Endothelial cell of umbilical vein (primary cell): ENCODE measurements at regions not wholly inside any gene's neighbourhood (a gene's known extent, or its start where the extent isn't known, plus 50 kb on each side); places are given as distances from the start of the nearest gene placed in this dataset.

Experiments used
- BruUV-seq: library from RNA; stranded (reverse); fragments of 400-500 nt; replicated peaks from 2 replicates; lab custom pipeline; 2021; lab: Mats Ljungman, UMichigan
- CTCF ChIA-PET: fragments of 300-600, 350-600 bp; sonication (Branson Sonifier 250); formaldehyde crosslinking; loops from one replicate; lab custom pipeline; 2021; ENCODE audit warnings: antibody characterized with exemption, inconsistent platforms; lab: Charles Lee
- POLR2A ChIA-PET: fragments of 300-600, 350-600 bp; sonication (Branson Sonifier 250); formaldehyde crosslinking; loops from one replicate; lab custom pipeline; 2021; ENCODE audit warnings: antibody characterized with exemption, inconsistent platforms; lab: Charles Lee
- DNase-seq: peaks from one replicate; pipeline ENCODE4 v3.0.0-alpha.2; 2011; ENCODE audit warnings: low read depth, low spot score
- FAIRE-seq: peaks from 2 replicates; lab custom pipeline; 2011; peaks lifted over from hg19 to GRCh38; lab: Jason Lieb, UNC
- H2AFZ ChIP-seq: 2 replicates; pipeline ENCODE4 v1.6.0; 2012; ENCODE audit warnings: low read depth, low read length, control low read depth, inconsistent platforms
- H3K27ac ChIP-seq: 2 replicates; pipeline ENCODE4 v1.5.1; 2011; ENCODE audit warnings: low read depth, mild to moderate bottlenecking, control low read depth, low read length, moderate library complexity; ENCODE audit not compliant: insufficient read depth
- H3K27me3 ChIP-seq, 2 experiments: 2 replicates each; pipeline versions ENCODE4 v1.6.0 to v1.6.1; 2011; ENCODE audit warnings: low read length in 2 of 2, mixed read lengths in 1 of 2; ENCODE audit not compliant: control insufficient read depth in 2 of 2, insufficient read depth in 2 of 2
- H3K36me3 ChIP-seq, 2 experiments: 2 replicates in 1 of 2; 3 replicates in 1 of 2; pipeline ENCODE4 v1.5.1; 2011; ENCODE audit warnings: low read length in 2 of 2, mild to moderate bottlenecking in 1 of 2, moderate library complexity in 1 of 2; ENCODE audit not compliant: control insufficient read depth in 2 of 2, insufficient read depth in 2 of 2; ENCODE audit errors: extremely low read depth in 1 of 2
- H3K4me1 ChIP-seq: 3 replicates; pipeline ENCODE4 v1.5.1; 2011; ENCODE audit warnings: mild to moderate bottlenecking, low read length; ENCODE audit not compliant: control insufficient read depth, insufficient read depth; ENCODE audit errors: extremely low read depth
- H3K4me2 ChIP-seq: 2 replicates; pipeline ENCODE4 v1.6.1; 2011; ENCODE audit warnings: low read length, control low read depth, mixed read lengths; ENCODE audit not compliant: insufficient read depth
- H3K4me3 ChIP-seq, 3 experiments: fragments of 200-600 bp in 1 of 3; sonication (generic), shearing (Covaris generic) in 1 of 3; replicated peaks in 1 of 3; 2 replicates each; pipeline ENCODE4 v1.5.1; 2011 to 2016; ENCODE audit warnings: control low read depth in 3 of 3, low read length in 3 of 3, mild to moderate bottlenecking in 2 of 3, inconsistent platforms in 1 of 3, low read depth in 1 of 3, moderate library complexity in 1 of 3; ENCODE audit not compliant: insufficient read depth in 1 of 3
- H3K79me2 ChIP-seq: 2 replicates; pipeline ENCODE4 v1.6.0; 2012; ENCODE audit warnings: low read length, inconsistent platforms; ENCODE audit not compliant: control insufficient read depth, insufficient read depth
- H3K9ac ChIP-seq: replicated peaks from 2 replicates; pipeline ENCODE3; 2011; ENCODE audit warnings: low read length, control low read depth; ENCODE audit not compliant: insufficient read depth; ENCODE audit errors: extremely low read depth
- H3K9me1 ChIP-seq: replicated peaks from 3 replicates; pipeline ENCODE4 v1.6.0; 2011; ENCODE audit warnings: mild to moderate bottlenecking, low read length; ENCODE audit not compliant: control insufficient read depth, insufficient read depth; ENCODE audit errors: extremely low read depth
- H3K9me3 ChIP-seq: replicated peaks from 2 replicates; pipeline ENCODE4 v1.5.1; 2012; ENCODE audit warnings: low read length, inconsistent platforms; ENCODE audit not compliant: control insufficient read depth, insufficient read depth
- H4K20me1 ChIP-seq: replicated peaks from 2 replicates; pipeline ENCODE3; 2011; ENCODE audit warnings: mild to moderate bottlenecking, low read length; ENCODE audit not compliant: control insufficient read depth, insufficient read depth; ENCODE audit errors: extremely low read depth
- CTCF ChIP-seq, 2 donors: IDR thresholded peaks; 1 replicate in 1 of 2; 2 replicates in 1 of 2; pipeline ENCODE4 v1.5.1; 2011; ENCODE audit warnings: low read length in 2 of 2, mild to moderate bottlenecking in 2 of 2, moderate library complexity in 2 of 2, control low read depth in 1 of 2, inconsistent platforms in 1 of 2, low read depth in 1 of 2; ENCODE audit not compliant: insufficient read depth in 1 of 2; ENCODE audit errors: extremely low read depth in 1 of 2
- EZH2 ChIP-seq: IDR thresholded peaks from 2 replicates; pipeline ENCODE4 v1.6.1; 2012; ENCODE audit warnings: borderline replicate concordance, low read depth, mild to moderate bottlenecking, moderate library complexity, low read length, inconsistent platforms; ENCODE audit not compliant: severe bottlenecking
- FOS ChIP-seq: IDR thresholded peaks from 2 replicates; pipeline ENCODE4 v1.6.1; 2011; ENCODE audit warnings: mild to moderate bottlenecking, low read length, moderate library complexity, borderline replicate concordance; ENCODE audit not compliant: insufficient read depth
- GATA2 ChIP-seq: IDR thresholded peaks from 2 replicates; pipeline ENCODE4 v1.7.0; 2011; ENCODE audit warnings: low read depth, mild to moderate bottlenecking, moderate library complexity, mixed read lengths, low read length; ENCODE audit not compliant: insufficient read length, insufficient read depth
- JUN ChIP-seq: IDR thresholded peaks from 2 replicates; pipeline ENCODE4 v1.6.1; 2011; ENCODE audit warnings: borderline replicate concordance, low read depth; ENCODE audit not compliant: insufficient read length, insufficient read depth
- MAX ChIP-seq: IDR thresholded peaks from 2 replicates; pipeline ENCODE4 v1.6.1; 2011; ENCODE audit not compliant: insufficient read depth, insufficient read length
- MYC ChIP-seq: IDR thresholded peaks from one replicate; pipeline ENCODE4 v1.6.1; 2011; ENCODE audit warnings: mild to moderate bottlenecking, low read depth, low read length
- POLR2A ChIP-seq: IDR thresholded peaks from 2 replicates; pipeline ENCODE4 v1.6.1; 2012; ENCODE audit warnings: low read depth, mild to moderate bottlenecking, control low read depth, low read length
- POLR2AphosphoS5 ChIP-seq: IDR thresholded peaks from 2 replicates; pipeline ENCODE4 v1.6.1; 2012; ENCODE audit warnings: low read depth, mild to moderate bottlenecking, control low read depth, low read length, moderate library complexity; ENCODE audit not compliant: insufficient read depth
- dilution Hi-C: fragments of 300-500 bp; cut with MboI; formaldehyde crosslinking; loops from one replicate; pipeline ENCODE4 v1.15.0; 2019; ENCODE audit warnings: low sequenced_read_pairs; ENCODE audit not compliant: extremely low pct_ligation_motif_present
- intact Hi-C: fragments of 100-400 bp; cut with micrococcal nuclease; formaldehyde crosslinking; loops from one replicate; pipeline ENCODE4 v1.10.0; 2022

- ChIA-PET POLR2A (no interaction called here), CTCF (interaction anchor here (1.0 kb wide), 1 partner anchor 8 kb away, joined by 3 read pairs; no protein-coding TSS in a partner anchor)
- dilution Hi-C loops, result no loop called here
- Histone ChIP-seq H3K4me3 (no peak overlapping the region), H3K27me3 (no peaks in the 10 kb centered on the region), H3K79me2 (no peaks in the 10 kb centered on the region), H3K27ac (no peak overlapping the region), H4K20me1 (no peaks in the 10 kb centered on the region), H3K9me1 (no peaks in the 10 kb centered on the region), H3K9me3 (no peaks in the 10 kb centered on the region), H3K36me3 (no peaks in the 10 kb centered on the region), H2AFZ (no peak overlapping the region), H3K4me2 (no peak overlapping the region), H3K9ac (no peak overlapping the region), H3K4me1 (no peaks in the 10 kb centered on the region)
- DNase-seq, result no peak
- BruUV-seq, result no TSS peak
- TF ChIP-seq FOS, result no peak
- no peak for TF ChIP-seq EZH2
- no peak for TF ChIP-seq CTCF (IDR thresholded peaks at IDR 0.05; ENCODE audit: extremely low read depth in 1 of 2, insufficient read depth in 1 of 2, low read depth in 1 of 2, low read length in 2 of 2)
- TF ChIP-seq JUN, result no peak
- TF ChIP-seq MYC, result no peak
- no peak for TF ChIP-seq POLR2A
- no peak for TF ChIP-seq GATA2
- TF ChIP-seq MAX, result no peak
- no peak for TF ChIP-seq POLR2AphosphoS5
- FAIRE-seq, result no peak
- intact Hi-C loops, result no loop called here
These were observed 74.6 kb upstream of the WSCD2 start for GRCh38 chr12:108054496-108054895.
